ENCODE measurements at regions not wholly inside any gene's neighbourhood (a gene's known extent, or its start where the extent isn't known, plus 50 kb on each side); places are given as distances from the start of the nearest gene placed in this dataset.

DNA sequence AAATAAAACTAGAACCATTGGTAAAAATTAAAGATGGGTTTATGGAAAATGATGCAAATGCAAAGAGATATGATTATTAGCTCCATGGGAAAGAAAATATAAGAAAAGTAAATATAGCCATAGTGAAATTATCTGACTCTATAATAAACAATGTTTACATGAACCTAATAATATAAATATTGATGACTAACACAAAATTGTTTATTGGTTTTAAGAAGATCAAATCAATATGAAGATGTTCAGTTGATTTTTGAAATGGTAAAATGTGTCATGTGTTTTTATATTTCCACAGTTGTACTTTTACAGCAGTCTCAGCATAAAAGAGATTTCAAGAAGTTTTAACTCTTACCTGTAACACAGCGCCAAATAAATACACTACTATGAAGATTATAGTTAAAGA is 114.0 kb downstream of the SLC41A2 start:
- DNase-seq, result no peak
- FAIRE-seq, result no peak
- TF ChIP-seq, protein P1, sequence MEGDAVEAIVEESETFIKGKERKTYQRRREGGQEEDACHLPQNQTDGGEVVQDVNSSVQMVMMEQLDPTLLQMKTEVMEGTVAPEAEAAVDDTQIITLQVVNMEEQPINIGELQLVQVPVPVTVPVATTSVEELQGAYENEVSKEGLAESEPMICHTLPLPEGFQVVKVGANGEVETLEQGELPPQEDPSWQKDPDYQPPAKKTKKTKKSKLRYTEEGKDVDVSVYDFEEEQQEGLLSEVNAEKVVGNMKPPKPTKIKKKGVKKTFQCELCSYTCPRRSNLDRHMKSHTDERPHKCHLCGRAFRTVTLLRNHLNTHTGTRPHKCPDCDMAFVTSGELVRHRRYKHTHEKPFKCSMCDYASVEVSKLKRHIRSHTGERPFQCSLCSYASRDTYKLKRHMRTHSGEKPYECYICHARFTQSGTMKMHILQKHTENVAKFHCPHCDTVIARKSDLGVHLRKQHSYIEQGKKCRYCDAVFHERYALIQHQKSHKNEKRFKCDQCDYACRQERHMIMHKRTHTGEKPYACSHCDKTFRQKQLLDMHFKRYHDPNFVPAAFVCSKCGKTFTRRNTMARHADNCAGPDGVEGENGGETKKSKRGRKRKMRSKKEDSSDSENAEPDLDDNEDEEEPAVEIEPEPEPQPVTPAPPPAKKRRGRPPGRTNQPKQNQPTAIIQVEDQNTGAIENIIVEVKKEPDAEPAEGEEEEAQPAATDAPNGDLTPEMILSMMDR (IDR thresholded peaks at IDR 0.05), result no peak
- H3K4me1 ChIP-seq, result peaks cover 8 to 9% (median 9%) of the 10 kb centered on the region in 3 donors
- intact Hi-C loops (cut with DNase I), result no loop called here
- WGBS, 2 donors, result 93 to 97% methylated on average over 1 of the region's 1 CpG
- H3K27me3 ChIP-seq, result no peaks in the 10 kb centered on the region
- H3K4me3 ChIP-seq, result no peak overlapping the region
- H3K9me3 ChIP-seq, result no peaks in the 10 kb centered on the region
- no peak overlapping the region for H3K27ac ChIP-seq
- H3K36me3 ChIP-seq, result peaks cover 0 to 11% (median 0%) of the 10 kb centered on the region in 3 donors
- no peak for ATAC-seq

DNA sequence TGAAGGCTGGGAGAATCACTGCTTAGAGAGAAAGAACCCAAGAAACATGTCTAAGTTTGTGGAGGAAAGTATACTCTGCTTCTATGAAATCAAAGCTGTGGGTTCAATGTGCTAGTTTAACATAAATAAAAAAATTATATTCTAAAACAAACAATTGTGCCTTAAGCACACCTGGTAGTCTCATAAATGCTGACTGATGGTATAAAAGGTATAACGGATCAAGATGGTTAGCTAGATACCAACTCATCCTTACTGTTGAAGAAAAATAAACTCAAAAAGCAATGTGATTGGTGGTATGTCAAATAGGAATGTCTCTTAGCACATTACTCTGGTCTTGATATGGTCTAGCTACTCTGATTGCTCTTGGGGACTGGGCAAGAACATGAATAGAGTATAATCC is 117.8 kb downstream of the SLC41A2 start:
- Histone ChIP-seq H3K36me3 (peaks cover 0 to 11% (median 0%) of the 10 kb centered on the region in 3 donors), H3K27me3 (no peaks in the 10 kb centered on the region), H3K4me3 (no peak overlapping the region), H3K9me3 (no peaks in the 10 kb centered on the region), H3K4me1 (no peaks in the 10 kb centered on the region), H3K27ac (no peak overlapping the region)
- TF ChIP-seq, protein P1 (IDR thresholded peaks at IDR 0.05), result no peak
- intact Hi-C loops (cut with DNase I), result no loop called here
- ATAC-seq, result no peak
- DNase-seq, result no peak
- no peak for FAIRE-seq
- WGBS, 2 donors, result 97 to 98% methylated on average over 1 of the region's 1 CpG

DNA sequence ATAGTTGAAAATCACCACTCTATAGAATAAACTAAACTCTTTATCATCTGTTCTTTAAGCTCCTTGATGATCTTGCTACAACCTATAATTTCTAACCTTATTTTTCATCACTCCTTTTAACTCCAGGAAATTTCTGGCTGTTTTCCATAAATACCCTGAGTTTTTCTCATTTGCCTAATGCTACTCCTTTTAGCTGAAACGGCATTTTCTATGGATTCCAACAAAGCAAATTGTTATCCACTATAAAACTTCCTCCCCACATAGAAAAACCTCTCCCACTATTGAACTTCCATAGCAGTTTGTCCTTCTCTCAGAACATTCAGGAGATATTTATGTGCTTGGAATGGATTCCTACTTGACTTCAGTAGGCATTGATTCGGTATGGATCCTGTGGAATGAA is 122.8 kb downstream of the SLC41A2 start:
- no peak for DNase-seq
- FAIRE-seq, result no peak
- ATAC-seq, result no peak
- intact Hi-C loops (cut with DNase I), result no loop called here
- Histone ChIP-seq H3K4me1 (no peaks in the 10 kb centered on the region), H3K27ac (no peak overlapping the region), H3K27me3 (no peaks in the 10 kb centered on the region), H3K36me3 (no peaks in the 10 kb centered on the region), H3K4me3 (no peak overlapping the region), H3K9me3 (no peaks in the 10 kb centered on the region)
- 96 to 99% methylated on average over 2 of the region's 2 CpGs for WGBS, 2 donors
- TF ChIP-seq, protein P1 (IDR thresholded peaks at IDR 0.05), result no peak

DNA sequence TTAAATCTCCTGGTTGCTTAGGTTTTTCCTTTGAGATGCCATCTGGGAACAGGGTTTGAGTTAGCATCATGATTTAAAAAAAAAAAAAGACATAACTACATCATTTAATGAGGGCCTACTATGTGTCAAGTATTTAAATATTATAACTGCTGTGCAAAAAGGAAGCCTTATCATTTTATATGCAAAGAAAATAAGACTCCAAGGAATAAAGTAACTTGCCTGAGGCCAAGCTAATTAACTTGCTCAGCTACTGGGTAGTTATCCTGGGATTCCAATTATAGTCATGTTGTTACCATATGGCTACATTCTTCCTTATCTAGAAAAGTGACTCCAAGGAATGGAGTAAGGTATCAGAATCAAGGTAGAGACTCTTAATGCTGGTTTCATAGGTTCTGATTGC is 123.5 kb downstream of the SLC41A2 start:
- no peak for FAIRE-seq
- Histone ChIP-seq H3K4me3 (no peak overlapping the region), H3K4me1 (no peaks in the 10 kb centered on the region), H3K9me3 (no peaks in the 10 kb centered on the region), H3K27ac (no peak overlapping the region), H3K27me3 (no peaks in the 10 kb centered on the region), H3K36me3 (no peaks in the 10 kb centered on the region)
- intact Hi-C loops (cut with DNase I), result no loop called here
- DNase-seq, result no peak
- no peak for ATAC-seq
- TF ChIP-seq, protein P1 (IDR thresholded peaks at IDR 0.05), result no peak

DNA sequence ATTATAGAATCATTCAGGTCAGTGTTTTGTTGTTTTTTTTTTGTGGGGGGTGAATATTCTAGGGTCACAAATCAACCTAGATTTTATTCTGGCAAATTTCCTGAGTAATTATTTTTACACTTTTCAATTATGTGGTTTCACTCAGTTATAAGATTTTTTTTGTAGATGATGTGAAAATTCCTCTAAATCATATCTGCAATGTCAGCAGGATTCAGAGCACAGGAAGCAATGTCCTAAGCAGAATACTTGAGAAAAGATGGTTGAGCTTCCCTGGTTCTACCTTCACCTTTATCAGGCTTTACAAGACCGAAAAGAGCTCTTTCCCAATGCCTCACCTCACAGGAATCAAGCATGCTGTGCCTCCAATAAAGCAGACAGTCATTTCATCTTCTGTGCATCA is 124.3 kb downstream of the SLC41A2 start:
- no peaks in the 10 kb centered on the region for H3K27me3 ChIP-seq
- no peak for FAIRE-seq
- no peaks in the 10 kb centered on the region for H3K9me3 ChIP-seq
- H3K4me3 ChIP-seq, result no peak overlapping the region
- TF ChIP-seq, protein P1 (IDR thresholded peaks at IDR 0.05), result no peak
- intact Hi-C loops (cut with DNase I), result no loop called here
- no peak for ATAC-seq
- 98 to 100% methylated on average over 1 of the region's 1 CpG for WGBS, 2 donors
- H3K36me3 ChIP-seq, result no peaks in the 10 kb centered on the region
- no peaks in the 10 kb centered on the region for H3K4me1 ChIP-seq
- H3K27ac ChIP-seq, result no peak overlapping the region
- DNase-seq, result no peak

Data from pancreas (tissue), 10 donors.